ENCODE measurements at regions not wholly inside any gene's neighbourhood (a gene's known extent, or its start where the extent isn't known, plus 50 kb on each side); places are given as distances from the start of the nearest gene placed in this dataset.

GRCh38 chr3:56917361-56918110, 115.8 kb upstream of the ARHGEF3 start:
- H3K36me3 ChIP-seq (ENCODE audit: insufficient read depth): no peaks in the 10 kb centered on the region
- no peaks in the 10 kb centered on the region for H3K79me2 ChIP-seq (ENCODE audit: insufficient read depth, low read depth)
- no peak overlapping the region for H3K4me3 ChIP-seq (IDR thresholded peaks at IDR 0.05; ENCODE audit: insufficient read depth, low read depth, low read length)
- H3K4me1 ChIP-seq (ENCODE audit: low read depth, poor library complexity, severe bottlenecking): peaks cover 80% of the 10 kb centered on the region
- H4K20me1 ChIP-seq (ENCODE audit: insufficient read depth): no peaks in the 10 kb centered on the region
- H3K4me2 ChIP-seq: peak overlapping the region; percentile 86
- no peak overlapping the region for H3K9ac ChIP-seq
- no peak overlapping the region for H2AFZ ChIP-seq (ENCODE audit: low read depth)
- H3K27me3 ChIP-seq (ENCODE audit: insufficient read depth, low read depth): no peaks in the 10 kb centered on the region
- TF ChIP-seq CTCF (conservative IDR thresholded peaks at IDR 0.05; ENCODE audit: low read depth, low read length): no peak
- H3K27ac ChIP-seq: peak overlapping the region; percentile 51; the same call in 1 of the 2 replicates

- H3K27ac ChIP-seq: peak overlapping the region; percentile 51
- H3K4me3 ChIP-seq (IDR thresholded peaks at IDR 0.05; ENCODE audit: insufficient read depth, low read depth, low read length): no peak overlapping the region
- H4K20me1 ChIP-seq (ENCODE audit: insufficient read depth): no peaks in the 10 kb centered on the region
- H3K27me3 ChIP-seq (ENCODE audit: insufficient read depth, low read depth): no peaks in the 10 kb centered on the region
- peak overlapping the region; percentile 15; the same call in 1 of the 2 replicates for H3K9ac ChIP-seq
- H2AFZ ChIP-seq (ENCODE audit: low read depth): peak overlapping the region; percentile 44; the same call in 1 of the 2 replicates
- peaks cover 73% of the 10 kb centered on the region for H3K4me1 ChIP-seq (ENCODE audit: low read depth, poor library complexity, severe bottlenecking)
- no peaks in the 10 kb centered on the region for H3K79me2 ChIP-seq (ENCODE audit: insufficient read depth, low read depth)
- TF ChIP-seq CTCF (conservative IDR thresholded peaks at IDR 0.05; ENCODE audit: low read depth, low read length): no peak
- peak overlapping the region; percentile 86 for H3K4me2 ChIP-seq
- no peaks in the 10 kb centered on the region for H3K36me3 ChIP-seq (ENCODE audit: insufficient read depth)
Observed at GRCh38 chr3:56916716-56917360, 115.1 kb upstream of the ARHGEF3 start.

- Histone ChIP-seq H3K4me2 (peak overlapping the region; percentile 86), H3K27me3 (ENCODE audit: insufficient read depth, low read depth) (no peaks in the 10 kb centered on the region), H3K36me3 (ENCODE audit: insufficient read depth) (no peaks in the 10 kb centered on the region), H3K9ac (peak overlapping the region; percentile 15; the same call in 1 of the 2 replicates), H3K4me1 (ENCODE audit: low read depth, poor library complexity, severe bottlenecking) (peaks cover 65% of the 10 kb centered on the region), H3K27ac (peak overlapping the region; percentile 51), H3K79me2 (ENCODE audit: insufficient read depth, low read depth) (no peaks in the 10 kb centered on the region), H2AFZ (ENCODE audit: low read depth) (peak overlapping the region; percentile 44; the same call in 1 of the 2 replicates), H4K20me1 (ENCODE audit: insufficient read depth) (no peaks in the 10 kb centered on the region), H3K4me3 (IDR thresholded peaks at IDR 0.05; ENCODE audit: insufficient read depth, low read depth, low read length) (no peak overlapping the region)
- TF ChIP-seq CTCF (conservative IDR thresholded peaks at IDR 0.05; ENCODE audit: low read depth, low read length): no peak
Observed at GRCh38 chr3:56915966-56916586, 114.3 kb upstream of the ARHGEF3 start.

GRCh38 chr3:56914646-56915045, 112.9 kb upstream of the ARHGEF3 start:
- H3K79me2 ChIP-seq (ENCODE audit: insufficient read depth, low read depth): no peaks in the 10 kb centered on the region
- H3K4me3 ChIP-seq (IDR thresholded peaks at IDR 0.05; ENCODE audit: insufficient read depth, low read depth, low read length): no peak overlapping the region
- no peak for TF ChIP-seq CTCF (conservative IDR thresholded peaks at IDR 0.05; ENCODE audit: low read depth, low read length)
- no peak overlapping the region; the same call in 1 of the 2 replicates for H3K27ac ChIP-seq
- no peak overlapping the region for H3K9ac ChIP-seq
- no peaks in the 10 kb centered on the region for H3K36me3 ChIP-seq (ENCODE audit: insufficient read depth)
- H3K27me3 ChIP-seq (ENCODE audit: insufficient read depth, low read depth): no peaks in the 10 kb centered on the region
- peak overlapping the region; percentile 86 for H3K4me2 ChIP-seq
- H3K4me1 ChIP-seq (ENCODE audit: low read depth, poor library complexity, severe bottlenecking): peaks cover 56% of the 10 kb centered on the region
- H2AFZ ChIP-seq (ENCODE audit: low read depth): no peak overlapping the region
- no peaks in the 10 kb centered on the region for H4K20me1 ChIP-seq (ENCODE audit: insufficient read depth)

All from KMS-11 (cell line).